ENCODE measurements at regions not wholly inside any gene's neighbourhood (a gene's known extent, or its start where the extent isn't known, plus 50 kb on each side); places are given as distances from the start of the nearest gene placed in this dataset.

- in situ Hi-C loops (cut with MboI; ENCODE audit: low sequenced_read_pairs): no loop called here
These were observed 49.9 kb upstream of the HS6ST1 start for GRCh38 chr2:128368437-128369107.

- in situ Hi-C loops (cut with MboI; ENCODE audit: low sequenced_read_pairs): no loop called here
These were observed 50.5 kb upstream of the HS6ST1 start for GRCh38 chr2:128369108-128369555.

DNA sequence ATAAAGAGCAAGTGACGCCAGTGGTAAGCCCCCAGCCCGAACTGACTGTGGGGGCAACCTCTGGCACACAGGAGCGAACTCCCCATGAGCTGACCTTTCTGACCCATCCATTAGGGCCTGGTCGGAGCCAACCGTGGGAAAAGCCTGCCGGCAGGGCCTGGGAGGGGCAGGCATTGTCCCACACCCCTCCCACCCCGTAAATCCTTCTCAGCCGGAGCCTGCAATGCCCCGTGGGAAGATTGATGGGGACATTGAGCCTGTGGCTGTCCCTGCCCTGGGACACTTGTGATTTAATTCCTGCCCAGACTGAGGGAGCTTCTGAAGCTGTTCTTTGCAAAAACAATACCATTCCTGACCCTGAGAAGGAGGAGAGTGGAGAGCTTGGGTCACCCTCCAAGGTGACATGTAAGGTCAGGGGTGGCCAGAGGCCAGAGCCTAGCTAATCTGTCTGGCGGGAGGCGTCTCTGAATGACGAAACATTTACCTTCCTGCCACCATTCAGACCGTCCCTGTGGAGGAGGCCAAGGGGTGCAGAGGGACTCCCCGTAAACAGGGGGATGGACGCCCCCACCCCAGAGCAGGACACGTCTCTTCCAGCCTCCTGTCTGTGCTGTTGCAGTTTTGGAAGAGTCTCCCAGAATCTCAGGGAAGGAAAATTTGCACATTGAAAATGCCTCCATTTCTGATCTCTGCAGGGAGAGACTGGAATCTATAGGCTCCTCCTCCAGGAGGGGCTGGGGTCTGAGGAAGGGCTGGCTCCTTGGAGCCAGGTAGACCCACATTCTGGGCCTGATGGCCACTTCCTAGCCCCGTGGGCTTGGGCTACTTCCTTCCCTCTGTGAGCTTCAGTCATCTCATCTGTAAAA, 51.2 kb upstream of the HS6ST1 start:
- in situ Hi-C loops (cut with MboI; ENCODE audit: low sequenced_read_pairs): no loop called here

DNA sequence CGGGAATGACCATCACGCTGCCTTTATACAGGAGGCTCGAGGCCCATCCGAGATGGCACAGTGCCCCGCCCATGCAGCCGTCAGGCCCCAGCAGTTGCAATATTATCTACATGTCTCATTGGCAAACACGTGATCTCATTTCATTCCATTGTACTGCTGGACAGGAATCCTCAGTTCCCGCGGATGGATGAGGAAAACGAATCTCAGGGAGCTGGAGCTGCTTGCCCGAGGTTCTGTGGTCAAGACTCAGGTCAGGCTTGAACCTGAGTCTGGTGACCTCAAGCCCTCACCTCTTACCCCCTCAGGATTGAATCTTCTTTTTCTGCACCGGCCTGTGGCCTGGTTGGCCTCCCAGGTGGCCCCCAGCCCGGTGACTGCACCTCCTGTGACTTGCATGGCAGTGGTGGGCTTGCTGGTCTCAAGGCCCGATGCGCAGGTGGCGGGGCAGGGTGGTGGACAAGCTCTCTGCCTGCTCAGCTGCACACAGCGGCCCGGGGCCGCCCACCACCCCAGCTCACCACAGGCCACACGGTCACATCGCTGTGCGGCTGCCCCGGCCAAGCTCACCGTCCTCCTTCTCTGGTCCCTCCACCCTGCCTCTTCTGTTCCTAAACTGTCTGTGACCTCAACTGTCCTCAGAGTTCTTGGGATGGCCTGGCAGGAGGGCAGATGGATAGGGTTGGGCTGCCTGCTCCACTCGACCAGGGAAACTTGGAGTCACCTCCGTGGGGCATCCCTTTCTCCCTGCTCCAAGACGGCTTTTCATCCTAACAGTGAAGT, 52.0 kb upstream of the HS6ST1 start:
- in situ Hi-C loops (cut with MboI; ENCODE audit: low sequenced_read_pairs): no loop called here

- in situ Hi-C loops (cut with MboI; ENCODE audit: low sequenced_read_pairs): no loop called here
These were observed 52.6 kb upstream of the HS6ST1 start for GRCh38 chr2:128371248-128371630.

GRCh38 chr2:128371648-128372345, 53.1 kb upstream of the HS6ST1 start:
- in situ Hi-C loops (cut with MboI; ENCODE audit: low sequenced_read_pairs): no loop called here

DNA sequence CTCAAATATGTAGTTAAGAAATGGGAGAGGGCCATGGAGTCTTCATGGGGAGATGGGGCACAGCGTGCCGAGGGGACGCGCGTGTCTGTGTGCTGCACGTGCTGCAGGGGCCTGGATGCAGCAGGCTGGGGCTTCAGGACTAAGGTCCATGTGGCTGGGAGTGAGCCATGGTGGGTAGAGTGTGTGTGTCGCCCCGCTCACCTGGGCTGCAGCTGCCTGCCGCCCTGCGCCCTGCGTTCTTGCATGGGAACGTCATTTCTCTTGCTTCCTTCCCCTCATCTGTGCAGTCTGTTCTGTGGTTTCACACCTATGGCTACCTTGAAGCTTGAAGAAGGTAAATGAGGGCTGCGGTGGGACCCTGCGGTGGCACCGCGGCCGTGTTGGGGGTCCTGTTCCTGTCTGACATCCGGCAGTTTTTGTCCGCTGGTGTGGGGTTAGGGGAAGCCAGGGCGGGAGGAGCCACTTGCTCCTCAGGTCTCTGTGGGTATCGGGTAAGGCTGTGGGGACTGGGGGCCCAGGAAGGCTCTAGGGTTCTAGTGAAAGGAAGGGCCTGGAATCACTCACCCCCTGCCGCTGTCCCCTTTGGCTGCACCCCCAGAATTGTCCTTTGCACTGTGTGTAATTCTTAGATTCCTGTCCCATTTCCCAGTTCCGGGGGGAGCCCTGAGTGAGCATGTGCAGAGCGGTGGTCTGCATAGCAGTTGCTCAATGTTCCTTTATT, 54.1 kb upstream of the HS6ST1 start:
- in situ Hi-C loops (cut with MboI; ENCODE audit: low sequenced_read_pairs): no loop called here

DNA sequence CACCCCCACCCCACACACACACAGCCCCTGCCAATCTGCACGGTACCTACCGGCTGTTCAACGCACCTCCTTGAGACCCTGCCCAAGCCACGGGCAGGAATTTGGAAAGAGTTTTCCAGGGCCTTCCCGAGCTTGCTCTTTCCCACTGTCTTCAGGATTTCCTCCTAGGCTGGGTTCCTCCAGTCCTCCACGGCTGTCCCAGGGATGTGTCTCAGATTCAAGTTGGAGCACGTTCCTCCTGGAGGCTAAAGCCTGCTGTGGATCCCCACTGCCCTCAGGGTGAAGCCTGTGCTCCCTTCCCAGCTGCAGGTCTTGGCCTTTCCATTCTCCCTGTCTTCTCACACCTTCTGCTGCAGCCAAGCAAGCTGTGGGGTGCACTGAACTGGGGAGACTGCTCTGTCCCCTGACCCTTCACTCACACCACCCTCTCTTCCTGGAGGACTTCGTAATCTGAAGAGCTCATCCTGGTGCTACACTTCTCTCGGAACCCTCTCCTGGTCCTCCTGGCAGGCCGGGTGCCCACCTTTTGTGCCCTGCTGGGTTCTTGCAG, 54.9 kb upstream of the HS6ST1 start:
- in situ Hi-C loops (cut with MboI; ENCODE audit: low sequenced_read_pairs): no loop called here

DNA sequence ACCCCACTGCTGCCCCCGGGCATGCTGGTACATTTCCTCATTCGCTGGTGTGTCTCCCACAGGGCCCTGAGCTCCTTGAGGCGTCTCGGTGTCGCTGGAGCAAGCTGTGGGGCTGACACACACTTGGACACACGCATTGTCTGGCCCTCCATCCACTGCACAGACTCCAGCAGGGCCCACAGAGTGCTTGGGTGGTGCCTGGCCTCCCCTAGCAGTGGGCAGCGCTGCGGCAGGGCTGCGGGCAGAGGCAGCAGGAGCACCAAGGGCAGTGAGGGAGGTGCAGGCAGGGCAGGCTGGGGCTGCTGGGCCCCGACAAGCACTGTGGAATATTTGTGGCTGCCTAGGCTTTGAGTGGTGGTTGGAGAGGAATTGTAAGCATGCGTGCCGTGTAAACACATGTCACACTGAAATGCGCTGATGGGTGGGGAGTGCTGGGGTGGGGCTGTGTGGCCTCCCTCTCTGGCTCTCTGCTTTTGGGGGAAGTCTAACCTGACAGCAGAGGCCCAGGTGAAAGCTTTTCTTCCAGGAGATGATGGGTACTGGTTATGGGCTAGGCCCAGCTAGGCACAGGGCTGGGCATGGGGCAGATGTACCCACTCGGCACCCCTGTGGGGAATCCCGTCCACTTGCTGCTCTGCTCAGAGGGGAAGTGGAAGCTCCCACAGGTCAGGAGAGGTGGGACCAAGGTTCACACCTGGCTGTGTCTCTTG, 55.5 kb upstream of the HS6ST1 start:
- in situ Hi-C loops (cut with MboI; ENCODE audit: low sequenced_read_pairs): no loop called here

GRCh38 chr2:128374711-128375413, 56.2 kb upstream of the HS6ST1 start:
- in situ Hi-C loops (cut with MboI; ENCODE audit: low sequenced_read_pairs): no loop called here

DNA sequence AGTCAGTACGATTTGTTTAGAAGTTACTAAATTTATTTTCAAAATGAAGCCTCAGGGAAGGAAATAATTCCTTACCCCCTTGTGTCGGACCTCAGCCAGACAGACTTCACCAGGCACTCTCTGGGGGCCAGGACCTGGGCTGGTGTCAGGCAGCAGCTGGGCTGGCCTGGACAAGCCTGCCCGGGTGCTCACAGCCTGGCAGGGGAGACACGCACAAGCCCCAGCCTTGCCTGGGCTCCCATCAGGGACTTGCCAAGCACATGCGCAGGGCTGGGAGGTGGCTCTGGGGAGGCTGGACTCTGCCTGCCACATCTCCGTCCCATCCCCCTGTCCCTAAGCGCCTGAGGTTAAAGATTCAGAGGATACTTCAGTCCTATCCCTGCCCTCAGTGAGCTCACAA, 56.8 kb upstream of the HS6ST1 start:
- in situ Hi-C loops (cut with MboI; ENCODE audit: low sequenced_read_pairs): no loop called here

DNA sequence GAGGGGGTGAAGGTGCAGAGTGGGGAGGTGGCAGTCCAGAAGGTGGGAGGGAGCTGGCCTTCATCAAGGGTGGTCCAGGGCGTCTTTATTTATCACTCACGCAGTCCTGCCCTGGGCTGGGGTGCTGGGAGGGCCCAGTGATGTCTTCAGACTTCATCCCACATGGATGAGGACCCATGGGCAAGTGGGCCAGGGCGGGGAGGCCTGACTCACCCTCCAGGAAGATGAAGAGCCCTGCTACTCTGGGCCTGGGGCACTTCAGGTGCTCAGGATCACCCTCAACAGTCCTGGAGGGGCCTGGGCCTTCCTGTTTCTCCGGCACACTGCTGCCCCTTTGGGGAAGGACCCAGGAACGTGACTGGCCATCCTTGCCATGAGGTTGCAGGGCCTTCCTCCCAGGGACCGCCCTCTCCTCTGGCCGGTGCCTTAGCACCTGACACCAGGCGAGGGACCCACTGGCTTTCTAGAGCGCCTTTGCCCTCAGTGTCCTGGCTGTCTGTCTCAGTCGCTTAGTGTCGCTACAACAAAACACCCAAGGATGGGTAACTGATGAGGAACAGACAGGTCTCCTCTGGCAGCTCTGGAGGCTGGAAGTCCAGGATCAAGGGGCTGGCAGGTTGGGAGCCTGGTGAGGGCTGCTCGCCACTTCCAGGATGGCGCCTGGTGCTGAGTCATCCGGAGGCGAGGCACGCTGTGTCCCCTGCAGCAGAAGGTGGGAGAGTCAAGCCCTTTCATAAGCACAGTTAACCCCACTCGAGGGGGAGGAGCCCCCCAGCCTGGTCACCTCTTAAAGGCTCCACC, 57.8 kb upstream of the HS6ST1 start:
- in situ Hi-C loops (cut with MboI; ENCODE audit: low sequenced_read_pairs): no loop called here

GRCh38 chr2:128377071-128377910, 58.6 kb upstream of the HS6ST1 start:
- in situ Hi-C loops (cut with MboI; ENCODE audit: low sequenced_read_pairs): no loop called here

DNA sequence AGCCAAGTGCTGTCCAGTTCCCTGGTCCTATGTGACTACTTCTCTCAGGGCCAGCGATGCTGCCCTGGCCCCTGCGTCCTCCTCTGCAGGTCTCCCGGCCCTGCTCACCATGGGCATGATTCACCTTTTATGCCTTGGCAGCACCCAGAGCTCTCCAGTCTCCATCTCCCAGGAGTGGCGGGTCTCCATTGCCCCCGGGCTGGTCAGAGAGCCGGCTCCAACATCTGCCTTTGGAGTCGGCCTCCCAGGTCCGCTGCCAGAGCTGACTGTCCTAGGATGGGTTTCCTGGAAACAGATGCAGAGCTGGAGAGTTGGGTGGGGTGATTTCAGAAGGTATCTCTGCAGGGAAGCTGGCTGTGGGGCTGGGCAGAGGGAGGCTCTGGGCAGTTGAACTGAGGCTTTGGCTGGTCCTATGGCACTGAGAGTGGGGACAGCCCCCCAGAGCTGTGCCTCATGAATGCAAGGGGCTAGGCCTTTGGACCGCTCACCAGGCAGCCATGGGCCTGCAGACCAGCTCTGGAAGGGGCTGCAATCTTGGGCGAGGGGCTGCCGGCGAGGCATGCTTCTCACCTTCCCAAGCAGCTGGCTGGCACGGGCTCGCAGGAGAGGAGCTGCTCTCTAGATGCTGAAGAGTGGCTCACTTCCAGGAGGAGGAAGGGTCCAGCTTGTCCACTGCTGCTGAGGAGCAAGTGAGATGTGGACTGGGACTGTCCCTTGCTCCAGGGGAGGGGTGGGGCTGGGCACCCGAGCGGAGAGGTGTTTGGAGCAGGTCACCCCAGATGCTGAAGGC, 59.8 kb upstream of the HS6ST1 start:
- in situ Hi-C loops (cut with MboI; ENCODE audit: low sequenced_read_pairs): no loop called here

DNA sequence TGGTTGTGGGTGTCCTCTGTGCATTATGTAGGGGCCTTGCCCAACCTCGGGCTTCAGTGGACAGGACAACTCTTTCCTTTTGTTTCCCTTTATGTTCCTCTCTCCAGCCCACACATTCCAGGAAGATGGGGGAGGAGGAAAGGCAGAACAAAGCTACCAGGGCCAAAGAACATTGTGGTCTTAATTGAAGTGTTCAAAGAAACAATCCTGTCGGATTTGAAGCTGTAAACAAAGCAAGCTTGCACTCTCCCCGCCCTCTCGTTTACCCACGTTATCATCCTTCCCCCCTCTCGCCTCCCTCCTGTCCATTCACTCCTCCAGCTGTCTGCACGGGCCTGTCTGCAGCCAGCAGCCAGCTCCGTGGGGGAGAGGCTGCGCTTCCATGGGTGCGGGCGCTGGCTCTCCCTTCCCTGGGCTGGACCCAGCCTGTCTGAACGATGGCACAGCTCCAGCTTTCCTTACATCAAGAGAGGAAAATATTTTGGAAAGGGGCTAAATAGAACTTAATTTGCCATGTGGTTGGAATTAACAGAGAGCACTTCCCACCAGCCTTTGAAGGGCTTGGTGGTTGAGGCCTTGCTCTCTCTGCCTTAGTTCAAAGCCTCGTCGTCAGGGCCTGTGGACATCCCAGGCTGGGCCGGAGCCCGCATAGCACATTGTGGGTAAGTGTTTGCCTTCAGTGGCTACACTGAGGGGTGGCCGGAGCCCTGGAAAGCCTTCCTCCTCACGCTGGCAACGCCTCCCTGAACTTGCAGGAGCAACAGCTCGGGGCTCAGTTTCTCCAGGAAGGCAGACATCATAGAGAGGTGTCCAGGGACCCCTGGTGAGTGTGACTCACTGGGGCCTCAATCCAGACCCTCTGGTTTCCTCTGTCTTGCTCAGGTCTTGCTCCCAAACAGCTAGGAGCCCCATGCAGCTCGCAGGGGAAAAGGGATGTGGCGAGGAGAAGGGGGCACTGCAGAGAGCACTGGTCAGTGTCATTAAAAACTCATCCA, 60.6 kb upstream of the HS6ST1 start:
- in situ Hi-C loops (cut with MboI; ENCODE audit: low sequenced_read_pairs): no loop called here

Data from HL-60/S4 (cell line).